ENCODE measurements at regions not wholly inside any gene's neighbourhood (a gene's known extent, or its start where the extent isn't known, plus 50 kb on each side); places are given as distances from the start of the nearest gene placed in this dataset.
"Not testable (repeated sequence)": the region's sequence is repeated elsewhere in the genome, so short reads cannot be mapped to it uniquely, and the experiment has no call there.

DNA sequence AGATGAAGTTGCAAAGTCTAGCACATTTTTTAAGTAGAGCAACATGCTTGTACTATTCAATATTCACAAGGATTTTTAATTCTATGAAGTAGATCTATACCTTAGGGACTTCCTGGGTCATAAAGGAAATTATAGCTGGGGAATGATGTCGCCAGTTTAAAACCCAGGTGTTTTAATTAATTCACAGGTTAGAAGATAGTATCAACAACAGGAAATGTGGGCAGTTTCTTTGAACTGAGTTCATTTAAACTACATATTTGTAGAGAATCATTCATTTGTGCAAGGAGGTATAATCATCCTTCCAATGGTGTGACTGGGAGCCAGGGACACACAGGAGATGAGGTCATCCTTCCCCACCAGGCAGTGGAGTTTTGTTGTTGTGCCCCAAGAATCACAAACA, 181.3 kb upstream of the KLF3 start:
- no peak overlapping the region for H3K27ac Mint-ChIP-seq
- CTCF ChIA-PET, result no interaction called here
- H3K4me1 Mint-ChIP-seq, result peaks cover 17% of the 10 kb centered on the region
- peaks cover 8% of the 10 kb centered on the region for H3K36me3 Mint-ChIP-seq
- DNase-seq, result no peak
- H3K9me3 Mint-ChIP-seq, result peaks cover 14% of the 10 kb centered on the region
- H3K27me3 Mint-ChIP-seq, result no peaks in the 10 kb centered on the region
- H3K4me3 Mint-ChIP-seq, result no peak overlapping the region

DNA sequence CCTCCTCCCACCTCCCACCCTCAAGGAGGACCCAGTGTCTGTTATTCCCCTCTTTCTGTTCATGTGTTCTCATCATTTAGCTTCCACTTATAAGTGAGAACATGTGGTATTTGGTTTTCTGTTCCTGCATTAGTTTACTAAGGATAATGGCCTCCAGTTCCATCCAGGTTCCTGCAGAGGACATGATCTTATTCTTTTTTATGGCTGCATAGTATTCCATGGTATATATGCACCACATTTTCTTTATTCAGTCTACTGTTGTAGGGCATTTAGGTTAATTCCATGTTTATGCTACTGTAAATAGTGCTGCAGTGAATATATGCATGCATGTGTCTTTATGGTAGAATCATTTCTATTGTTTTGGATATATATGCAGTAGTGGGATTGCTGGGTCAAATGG, 180.4 kb upstream of the KLF3 start:
- CTCF ChIA-PET, DNase-seq, H3K36me3 Mint-ChIP-seq, H3K27me3 Mint-ChIP-seq, H3K4me3 Mint-ChIP-seq, H3K27ac Mint-ChIP-seq: not testable (repeated sequence)
- H3K4me1 Mint-ChIP-seq, result peaks cover 17% of the 10 kb centered on the region
- peaks cover 12% of the 10 kb centered on the region for H3K9me3 Mint-ChIP-seq

DNA sequence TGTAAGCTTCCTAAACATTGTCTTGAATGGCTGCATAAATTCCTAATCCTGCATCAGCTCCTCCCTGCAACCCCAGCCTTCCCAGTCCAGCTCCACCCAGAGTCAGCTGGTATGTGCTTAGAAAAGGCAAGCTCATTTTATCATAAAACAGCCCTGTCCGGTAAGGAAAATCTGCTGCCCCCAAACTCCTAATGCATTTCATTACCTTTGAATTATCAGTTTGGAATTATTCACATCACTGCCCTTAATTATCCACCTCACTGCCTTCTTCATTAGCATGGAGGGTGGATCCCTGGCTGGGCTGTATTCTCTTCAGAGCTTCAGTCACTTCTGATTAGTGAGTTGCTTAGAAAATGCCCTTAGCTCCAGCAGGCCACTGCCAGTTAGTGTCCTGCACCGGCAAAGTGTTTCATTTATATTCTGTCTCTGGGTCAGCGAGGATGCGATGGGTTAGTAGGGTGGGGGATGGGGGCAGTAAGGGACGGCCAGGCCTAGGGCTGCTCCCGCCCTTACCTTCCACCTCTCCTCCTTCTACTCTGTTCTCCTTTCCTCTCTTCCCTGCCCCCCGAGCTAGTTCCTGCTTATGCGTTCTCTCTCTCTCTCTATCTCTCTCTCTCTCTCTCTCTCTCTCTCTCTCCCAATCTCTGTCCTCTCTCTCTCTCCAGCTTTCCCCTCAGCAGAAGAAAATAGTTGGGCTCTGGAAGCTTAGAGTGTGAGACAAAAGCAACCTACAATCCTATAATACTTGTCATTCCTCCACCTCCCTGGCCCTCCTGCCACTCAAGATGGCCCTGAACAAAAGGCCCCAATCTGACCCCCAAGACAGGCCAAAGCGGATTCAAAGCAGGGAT, 174.8 kb upstream of the KLF3 start:
- H3K36me3 Mint-ChIP-seq, result no peaks in the 10 kb centered on the region
- CTCF ChIA-PET, result no interaction called here
- H3K27me3 Mint-ChIP-seq, result peaks cover 4% of the 10 kb centered on the region
- no peak for DNase-seq
- peak overlapping the region; percentile 89 for H3K27ac Mint-ChIP-seq
- peaks cover 37% of the 10 kb centered on the region for H3K4me1 Mint-ChIP-seq
- peaks cover 3% of the 10 kb centered on the region for H3K9me3 Mint-ChIP-seq
- H3K4me3 Mint-ChIP-seq, result peak overlapping the region; percentile 2

DNA sequence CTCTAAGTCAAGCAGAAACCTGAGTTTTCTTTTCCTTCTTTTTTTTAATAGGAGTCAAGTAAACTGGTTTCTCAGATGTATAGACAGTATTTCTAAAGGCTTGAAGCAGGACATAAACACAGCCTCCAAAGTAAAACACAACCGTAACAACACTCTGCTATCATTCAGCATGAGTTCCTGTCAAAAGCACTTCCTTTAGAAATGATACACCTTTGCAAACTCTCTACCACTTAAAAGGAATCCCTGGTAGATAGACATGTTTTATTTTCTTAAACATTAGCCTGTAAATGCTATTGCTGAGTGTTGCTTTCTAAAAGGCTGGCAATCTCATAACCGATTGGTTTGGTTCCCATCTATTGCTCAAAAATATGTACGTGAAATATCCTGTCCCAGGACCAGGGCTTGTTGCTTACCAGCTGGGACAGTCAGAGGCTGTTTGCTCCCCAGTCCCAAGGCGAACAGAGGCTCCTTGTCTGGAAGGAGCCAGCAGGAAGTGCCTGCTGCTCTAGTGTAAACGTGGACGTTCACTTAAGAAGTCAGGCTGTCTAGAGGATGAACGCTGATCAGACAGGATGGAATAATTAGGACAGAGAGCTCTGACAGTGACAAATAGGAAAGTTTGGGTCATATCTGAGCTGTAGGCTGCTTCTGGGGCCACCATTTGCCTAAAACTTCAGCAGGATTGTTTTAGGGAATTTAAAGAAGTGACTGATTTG, 173.9 kb upstream of the KLF3 start:
- Mint-ChIP-seq H3K4me1 (peaks cover 37% of the 10 kb centered on the region), H3K27me3 (peaks cover 4% of the 10 kb centered on the region), H3K4me3 (peak overlapping the region; percentile 8), H3K9me3 (no peaks in the 10 kb centered on the region), H3K36me3 (no peaks in the 10 kb centered on the region), H3K27ac (peak overlapping the region; percentile 89)
- CTCF ChIA-PET, result no interaction called here
- peak; percentile 27 for DNase-seq

DNA sequence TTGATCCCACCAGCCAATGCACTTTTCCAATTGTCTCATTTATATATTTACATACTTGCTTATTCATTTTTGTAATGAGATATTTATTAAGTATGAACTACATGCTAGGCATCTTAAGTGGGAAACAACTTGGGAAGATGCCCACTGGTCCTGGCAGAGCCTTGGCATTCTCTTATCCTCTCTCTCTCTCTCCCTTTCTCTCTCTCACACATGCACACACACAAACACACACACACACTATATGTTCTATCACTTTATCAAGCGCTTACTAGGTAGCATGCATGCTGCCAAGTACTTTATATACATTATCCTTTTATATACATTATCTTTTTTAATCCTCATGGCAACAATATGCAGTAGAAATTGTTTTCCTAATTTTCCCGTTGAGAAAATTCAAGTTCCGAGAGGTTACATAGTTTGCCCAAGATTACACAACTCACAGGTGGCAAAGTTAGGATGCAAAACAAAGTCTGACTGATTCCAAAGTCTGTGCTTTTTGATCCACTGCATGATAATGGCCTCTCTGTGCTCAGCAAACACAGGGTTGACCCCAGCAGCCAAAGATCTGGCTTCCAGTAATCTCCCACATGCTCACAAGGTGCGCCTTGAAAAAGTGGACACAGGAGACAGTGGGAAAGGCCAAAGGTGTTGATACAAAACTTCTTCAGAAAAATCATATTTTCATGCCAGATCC, 173.1 kb upstream of the KLF3 start:
- no peak overlapping the region for H3K4me3 Mint-ChIP-seq
- no peaks in the 10 kb centered on the region for H3K36me3 Mint-ChIP-seq
- no peaks in the 10 kb centered on the region for H3K9me3 Mint-ChIP-seq
- peaks cover 8% of the 10 kb centered on the region for H3K27me3 Mint-ChIP-seq
- DNase-seq, result no peak
- peaks cover 37% of the 10 kb centered on the region for H3K4me1 Mint-ChIP-seq
- H3K27ac Mint-ChIP-seq, result no peak overlapping the region
- CTCF ChIA-PET, result no interaction called here

DNA sequence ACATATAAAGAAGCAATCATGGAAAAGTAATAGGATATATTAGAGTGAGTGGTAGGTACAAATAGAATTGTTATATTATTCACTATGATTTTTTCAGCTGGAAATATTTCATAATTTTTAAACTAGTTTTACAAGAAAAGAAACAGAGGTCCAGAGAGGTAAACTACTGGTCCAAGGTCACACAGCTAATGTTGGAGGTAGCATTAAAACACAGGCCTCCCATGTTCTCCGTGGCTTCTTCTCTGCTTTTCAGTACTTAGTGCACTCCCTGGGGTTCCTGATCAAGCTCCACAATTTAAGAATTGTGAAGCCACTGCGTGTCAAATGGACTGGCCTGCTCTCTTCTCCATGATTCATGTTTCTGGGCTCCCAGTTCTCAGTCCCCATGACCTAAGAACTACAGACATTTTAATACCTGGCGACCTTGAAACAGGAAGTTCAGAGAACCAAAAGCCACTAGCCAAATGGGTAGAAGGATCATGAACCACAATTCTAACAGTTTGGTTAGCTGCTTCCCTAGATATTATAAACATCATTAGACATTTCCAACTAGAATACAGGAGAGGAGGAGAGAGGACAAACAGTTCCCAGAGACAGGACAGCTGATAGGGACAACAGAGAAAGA, 172.0 kb upstream of the KLF3 start:
- H3K36me3 Mint-ChIP-seq, result no peaks in the 10 kb centered on the region
- H3K9me3 Mint-ChIP-seq, result no peaks in the 10 kb centered on the region
- DNase-seq, result no peak
- H3K4me3 Mint-ChIP-seq, result no peak overlapping the region
- peaks cover 8% of the 10 kb centered on the region for H3K27me3 Mint-ChIP-seq
- CTCF ChIA-PET, result interaction anchor here (0.6 to 1.3 kb wide), 3 partner anchors 12 to 209 kb away, joined by 3 to 5 read pairs (median 4); no protein-coding TSS in a partner anchor
- H3K4me1 Mint-ChIP-seq, result peaks cover 37% of the 10 kb centered on the region
- no peak overlapping the region for H3K27ac Mint-ChIP-seq

DNA sequence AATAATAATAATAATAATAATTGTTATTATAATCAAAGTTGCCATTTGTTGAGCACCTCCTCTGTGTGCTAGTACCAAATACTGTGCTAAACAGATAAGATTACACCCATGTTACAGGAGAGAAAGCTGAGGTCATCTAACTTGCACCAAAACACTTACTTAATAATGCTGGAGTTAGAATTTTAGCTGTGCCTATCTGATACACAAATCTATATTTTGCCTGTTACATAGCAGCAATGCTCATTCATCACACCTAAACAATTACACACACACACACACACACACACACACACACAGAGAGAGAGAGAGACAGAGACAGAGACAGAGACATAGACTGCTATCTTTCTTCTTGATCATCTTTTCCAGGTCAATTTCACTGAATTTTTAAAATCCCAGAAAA, 170.9 kb upstream of the KLF3 start:
- Mint-ChIP-seq H3K4me3 (no peak overlapping the region), H3K4me1 (peaks cover 37% of the 10 kb centered on the region), H3K27me3 (peaks cover 8% of the 10 kb centered on the region), H3K27ac (no peak overlapping the region), H3K36me3 (no peaks in the 10 kb centered on the region), H3K9me3 (no peaks in the 10 kb centered on the region)
- no peak for DNase-seq
- CTCF ChIA-PET, result interaction anchor here (0.8 to 1.3 kb wide), 3 partner anchors 11 to 313 kb away, joined by 3 to 5 read pairs (median 3); no protein-coding TSS in a partner anchor

DNA sequence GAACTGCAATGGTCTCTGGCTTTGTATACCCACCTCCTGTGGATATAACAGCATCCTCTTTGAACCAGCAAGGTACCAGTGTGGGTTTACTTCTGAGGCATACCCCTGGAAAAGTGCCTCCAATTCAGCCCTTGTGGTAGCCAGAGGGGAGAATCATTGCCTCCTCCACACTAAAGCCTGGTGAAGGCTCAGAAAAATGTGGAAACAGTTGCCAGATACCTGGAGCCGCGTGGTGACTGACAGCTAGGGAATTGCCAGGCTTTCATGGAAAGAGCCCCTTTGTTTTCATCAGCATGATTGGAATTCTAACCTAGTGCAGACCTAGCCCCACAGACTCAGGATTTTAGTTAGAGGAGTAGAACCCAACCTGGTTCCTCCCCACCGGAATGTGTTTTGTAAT, 168.6 kb upstream of the KLF3 start:
- H3K9me3 Mint-ChIP-seq, result no peaks in the 10 kb centered on the region
- peaks cover 14% of the 10 kb centered on the region for H3K27me3 Mint-ChIP-seq
- no peak overlapping the region for H3K4me3 Mint-ChIP-seq
- H3K4me1 Mint-ChIP-seq, result peaks cover 19% of the 10 kb centered on the region
- H3K27ac Mint-ChIP-seq, result no peak overlapping the region
- no peak for DNase-seq
- H3K36me3 Mint-ChIP-seq, result no peaks in the 10 kb centered on the region
- CTCF ChIA-PET, result no interaction called here

DNA sequence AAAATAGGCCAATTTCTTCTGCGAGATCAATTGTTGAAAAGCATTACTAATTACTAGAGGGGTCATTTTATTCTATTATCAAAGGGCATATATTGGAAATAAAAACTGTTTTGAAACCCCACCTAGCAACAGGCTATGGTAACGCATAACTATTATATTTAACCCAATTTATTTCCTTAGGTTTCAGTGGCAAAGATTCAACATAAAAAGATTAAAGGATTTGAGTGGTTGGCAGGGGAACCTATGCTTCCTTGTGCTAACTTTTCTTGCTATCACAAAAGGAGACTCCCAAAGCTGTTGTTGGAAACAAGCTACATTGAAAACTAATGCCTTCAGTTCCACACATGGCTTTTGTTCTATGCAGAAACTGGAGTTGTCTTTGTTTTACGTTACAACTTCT, 166.9 kb upstream of the KLF3 start:
- DNase-seq, result no peak

DNA sequence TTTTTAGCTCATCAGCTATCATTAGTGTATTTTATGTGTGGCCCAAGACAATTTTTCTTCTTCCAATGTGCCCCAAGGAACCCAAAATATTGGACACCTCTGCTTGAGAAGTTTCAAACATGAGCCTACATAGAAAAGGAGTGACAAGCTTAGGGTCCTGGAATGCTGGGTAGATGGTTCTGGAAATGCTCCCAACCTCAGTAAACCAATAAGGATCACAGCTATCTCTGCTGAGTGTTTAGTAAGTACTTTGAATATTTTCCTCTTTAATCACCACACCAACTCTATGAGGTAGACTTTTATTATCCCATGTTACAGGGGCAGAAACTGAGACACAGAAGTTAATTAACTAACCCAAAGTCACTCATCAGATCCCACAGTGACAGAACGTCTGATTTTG, 164.9 kb upstream of the KLF3 start:
- H3K9me3 Mint-ChIP-seq, result no peaks in the 10 kb centered on the region
- no peak overlapping the region for H3K27ac Mint-ChIP-seq
- H3K4me3 Mint-ChIP-seq, result no peak overlapping the region
- peaks cover 12% of the 10 kb centered on the region for H3K27me3 Mint-ChIP-seq
- DNase-seq, result no peak
- H3K4me1 Mint-ChIP-seq, result peaks cover 16% of the 10 kb centered on the region
- CTCF ChIA-PET, result no interaction called here
- peaks cover 3% of the 10 kb centered on the region for H3K36me3 Mint-ChIP-seq

More for the DNA sequence above, 166.9 kb upstream of the KLF3 start:
- CTCF ChIA-PET, result interaction anchor here (0.8 kb wide), 1 partner anchor 11 kb away, joined by 3 read pairs; no protein-coding TSS in a partner anchor
- Mint-ChIP-seq H3K4me1 (peaks cover 11% of the 10 kb centered on the region), H3K9me3 (no peaks in the 10 kb centered on the region), H3K4me3 (no peak overlapping the region), H3K27me3 (peaks cover 16% of the 10 kb centered on the region), H3K36me3 (peaks cover under 1% of the 10 kb centered on the region), H3K27ac (no peak overlapping the region)

DNA sequence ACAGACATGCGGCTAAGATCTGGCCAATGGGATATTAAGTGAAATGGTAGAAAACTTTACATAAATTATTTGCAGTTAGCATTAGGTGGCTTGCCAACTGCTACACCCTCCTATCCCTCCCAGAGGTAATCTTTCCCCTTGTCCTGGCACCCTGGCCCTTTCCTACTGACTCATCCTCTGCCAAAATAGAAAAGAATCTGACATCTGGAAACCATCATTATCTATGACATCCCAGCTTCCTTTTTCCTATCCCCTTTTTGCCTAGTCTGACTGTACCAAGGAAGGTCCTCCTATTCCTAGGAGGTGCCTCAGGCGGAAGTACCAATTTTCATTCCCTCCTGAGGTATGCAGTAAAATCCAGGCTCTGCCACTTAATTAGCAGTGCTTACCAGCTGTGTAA, 163.6 kb upstream of the KLF3 start:
- CTCF ChIA-PET, result no interaction called here
- Mint-ChIP-seq H3K36me3 (peaks cover 8% of the 10 kb centered on the region), H3K27ac (no peak overlapping the region), H3K4me3 (no peak overlapping the region), H3K4me1 (peaks cover 22% of the 10 kb centered on the region), H3K9me3 (peaks cover 3% of the 10 kb centered on the region), H3K27me3 (peaks cover 13% of the 10 kb centered on the region)
- no peak for DNase-seq

DNA sequence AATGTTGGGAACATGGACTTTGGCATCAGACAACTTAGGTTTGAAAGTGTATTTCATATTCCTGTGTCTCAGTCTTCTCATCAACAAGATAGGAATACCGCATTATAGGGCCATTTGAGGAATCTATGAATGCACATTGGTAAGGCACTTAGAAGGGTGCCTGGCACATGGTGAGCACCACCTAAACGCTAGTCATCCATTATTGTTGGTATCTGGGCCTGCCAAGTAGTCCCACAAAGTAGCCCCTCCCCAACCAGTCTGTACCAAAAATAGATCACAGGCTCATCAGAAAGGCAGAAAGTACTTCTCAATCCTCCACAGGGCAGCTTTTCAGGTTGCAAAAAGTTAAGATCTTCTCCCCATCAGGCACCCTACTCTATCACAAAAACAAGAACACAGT, 162.3 kb upstream of the KLF3 start:
- H3K4me3 Mint-ChIP-seq, result no peak overlapping the region
- CTCF ChIA-PET, result no interaction called here
- DNase-seq, result no peak

DNA sequence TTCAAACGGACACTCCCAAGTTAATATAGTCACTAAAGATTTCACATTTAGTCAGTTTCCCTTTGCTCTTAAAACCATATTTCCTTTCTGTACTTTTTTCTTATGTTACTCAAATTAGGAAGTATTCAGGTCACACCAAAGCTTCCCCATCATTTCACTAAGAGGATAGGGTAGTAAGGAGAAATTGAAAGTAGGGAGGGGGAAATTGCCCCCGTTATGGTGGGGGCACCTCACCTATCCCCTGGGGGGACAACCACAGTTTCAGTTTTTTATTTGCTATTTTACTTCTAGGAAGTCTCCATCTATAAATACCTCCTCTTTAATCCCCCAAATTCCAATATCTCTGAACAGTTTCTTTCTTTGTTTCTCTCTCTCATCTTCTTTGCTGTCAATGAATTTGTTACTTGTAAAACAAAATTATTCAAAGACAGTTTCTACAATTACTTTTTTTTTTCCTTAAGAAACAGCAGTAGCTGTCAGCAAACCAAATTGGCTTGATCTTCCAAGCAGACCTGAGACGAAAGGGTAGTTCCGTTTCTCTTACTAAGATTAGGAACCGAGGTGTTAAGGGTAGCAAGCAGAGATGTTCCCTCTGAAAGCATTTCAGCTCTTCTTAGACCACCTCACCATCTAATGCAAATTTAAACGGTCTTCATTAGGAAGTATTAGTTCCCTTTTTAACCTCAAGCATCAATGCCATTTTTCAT, 160.2 kb upstream of the KLF3 start:
- peaks cover 22% of the 10 kb centered on the region for H3K27me3 Mint-ChIP-seq
- H3K9me3 Mint-ChIP-seq, result peaks cover 7% of the 10 kb centered on the region
- H3K4me1 Mint-ChIP-seq, result peaks cover 57% of the 10 kb centered on the region
- DNase-seq, result no peak
- CTCF ChIA-PET, result interaction anchor here (1.3 kb wide), 1 partner anchor 11 kb away, joined by 3 read pairs; no protein-coding TSS in a partner anchor
- H3K4me3 Mint-ChIP-seq, result no peak overlapping the region
- H3K36me3 Mint-ChIP-seq, result peaks cover 16% of the 10 kb centered on the region
- H3K27ac Mint-ChIP-seq, result no peak overlapping the region

More for the DNA sequence above, 162.3 kb upstream of the KLF3 start:
- H3K36me3 Mint-ChIP-seq, result peaks cover 14% of the 10 kb centered on the region
- no peak overlapping the region for H3K27ac Mint-ChIP-seq
- peaks cover 35% of the 10 kb centered on the region for H3K4me1 Mint-ChIP-seq
- H3K27me3 Mint-ChIP-seq, result peaks cover 16% of the 10 kb centered on the region
- H3K9me3 Mint-ChIP-seq, result peaks cover 6% of the 10 kb centered on the region

Data from activated naive CD4-positive, alpha-beta T cell treated with anti-CD3 and anti-CD28 coated beads, Interleukin-2, amount 10 ng/mL, durations not matched to agents 7 days and 5 days (primary cell).